ENCODE measurements at regions not wholly inside any gene's neighbourhood (a gene's known extent, or its start where the extent isn't known, plus 50 kb on each side); places are given as distances from the start of the nearest gene placed in this dataset.
"Not testable (repeated sequence)": the region's sequence is repeated elsewhere in the genome, so short reads cannot be mapped to it uniquely, and the experiment has no call there.

GRCh38 chr9:79403495-79403894 lies 168.3 kb upstream of the TLE4 start:
- no peak overlapping the region for H3K4me3 Mint-ChIP-seq
- no peak overlapping the region for H3K27ac Mint-ChIP-seq
- no peak for DNase-seq
- no peaks in the 10 kb centered on the region for H3K9me3 Mint-ChIP-seq
- H3K36me3 Mint-ChIP-seq (ENCODE audit: low read depth): no peaks in the 10 kb centered on the region
- H3K27me3 Mint-ChIP-seq: no peaks in the 10 kb centered on the region
- H3K4me1 Mint-ChIP-seq (ENCODE audit: low read depth): no peaks in the 10 kb centered on the region

- Mint-ChIP-seq H3K27ac (no peak overlapping the region), H3K27me3 (peaks cover 4% of the 10 kb centered on the region), H3K4me3 (no peak overlapping the region), H3K9me3 (no peaks in the 10 kb centered on the region), H3K4me1 (ENCODE audit: low read depth) (no peaks in the 10 kb centered on the region), H3K36me3 (ENCODE audit: low read depth) (no peaks in the 10 kb centered on the region)
- DNase-seq: no peak
Observed at GRCh38 chr9:79408200-79408599, 163.6 kb upstream of the TLE4 start.

- Mint-ChIP-seq H3K9me3 (no peaks in the 10 kb centered on the region), H3K27me3 (peaks cover 4% of the 10 kb centered on the region), H3K27ac (no peak overlapping the region), H3K4me1 (ENCODE audit: low read depth) (no peaks in the 10 kb centered on the region), H3K4me3 (no peak overlapping the region), H3K36me3 (ENCODE audit: low read depth) (no peaks in the 10 kb centered on the region)
- DNase-seq: no peak
Observed at GRCh38 chr9:79408617-79409016, 163.1 kb upstream of the TLE4 start.

GRCh38 chr9:79409182-79409823 lies 162.5 kb upstream of the TLE4 start:
- H3K27me3 Mint-ChIP-seq: peaks cover 4% of the 10 kb centered on the region
- no peak overlapping the region for H3K4me3 Mint-ChIP-seq
- H3K27ac Mint-ChIP-seq: no peak overlapping the region
- H3K9me3 Mint-ChIP-seq: no peaks in the 10 kb centered on the region
- no peaks in the 10 kb centered on the region for H3K4me1 Mint-ChIP-seq (ENCODE audit: low read depth)
- no peak for DNase-seq
- H3K36me3 Mint-ChIP-seq (ENCODE audit: low read depth): no peaks in the 10 kb centered on the region

GRCh38 chr9:79425840-79426239 lies 145.9 kb upstream of the TLE4 start:
- H3K9me3 Mint-ChIP-seq: peaks cover 21% of the 10 kb centered on the region
- no peaks in the 10 kb centered on the region for H3K4me1 Mint-ChIP-seq (ENCODE audit: low read depth)
- no peak for DNase-seq
- H3K36me3 Mint-ChIP-seq (ENCODE audit: low read depth): no peaks in the 10 kb centered on the region
- no peak overlapping the region for H3K4me3 Mint-ChIP-seq
- peaks cover 7% of the 10 kb centered on the region for H3K27me3 Mint-ChIP-seq
- H3K27ac Mint-ChIP-seq: no peak overlapping the region

- peaks cover 7% of the 10 kb centered on the region for H3K27me3 Mint-ChIP-seq
- peaks cover 19% of the 10 kb centered on the region for H3K9me3 Mint-ChIP-seq
- no peaks in the 10 kb centered on the region for H3K36me3 Mint-ChIP-seq (ENCODE audit: low read depth)
- H3K27ac Mint-ChIP-seq: no peak overlapping the region
- DNase-seq: no peak
- H3K4me3 Mint-ChIP-seq: no peak overlapping the region
- no peaks in the 10 kb centered on the region for H3K4me1 Mint-ChIP-seq (ENCODE audit: low read depth)
Observed at GRCh38 chr9:79428422-79428821, 143.3 kb upstream of the TLE4 start.

- Mint-ChIP-seq H3K27ac (no peak overlapping the region), H3K4me1 (ENCODE audit: low read depth) (no peaks in the 10 kb centered on the region), H3K36me3 (ENCODE audit: low read depth) (no peaks in the 10 kb centered on the region), H3K27me3 (peaks cover 12% of the 10 kb centered on the region), H3K9me3 (peaks cover 11% of the 10 kb centered on the region), H3K4me3 (no peak overlapping the region)
- no peak for DNase-seq
Observed at GRCh38 chr9:79430619-79431018, 141.1 kb upstream of the TLE4 start.

GRCh38 chr9:79431019-79431679 lies 140.6 kb upstream of the TLE4 start:
- Mint-ChIP-seq H3K9me3 (peaks cover 6% of the 10 kb centered on the region), H3K36me3 (ENCODE audit: low read depth) (no peaks in the 10 kb centered on the region), H3K4me1 (ENCODE audit: low read depth) (no peaks in the 10 kb centered on the region), H3K27me3 (peaks cover 17% of the 10 kb centered on the region), H3K27ac (no peak overlapping the region), H3K4me3 (no peak overlapping the region)
- DNase-seq: no peak

GRCh38 chr9:79432485-79432884 lies 139.3 kb upstream of the TLE4 start:
- H3K9me3 Mint-ChIP-seq: no peaks in the 10 kb centered on the region
- DNase-seq: no peak
- H3K4me1 Mint-ChIP-seq (ENCODE audit: low read depth): no peaks in the 10 kb centered on the region
- no peaks in the 10 kb centered on the region for H3K36me3 Mint-ChIP-seq (ENCODE audit: low read depth)
- no peak overlapping the region for H3K4me3 Mint-ChIP-seq
- no peak overlapping the region for H3K27ac Mint-ChIP-seq
- H3K27me3 Mint-ChIP-seq: peaks cover 25% of the 10 kb centered on the region

- no peak for DNase-seq
- Mint-ChIP-seq H3K27ac (no peak overlapping the region), H3K36me3 (ENCODE audit: low read depth) (no peaks in the 10 kb centered on the region), H3K27me3 (peaks cover 32% of the 10 kb centered on the region), H3K9me3 (no peaks in the 10 kb centered on the region), H3K4me1 (ENCODE audit: low read depth) (peaks cover 2% of the 10 kb centered on the region), H3K4me3 (no peak overlapping the region)
Observed at GRCh38 chr9:79433703-79434102, 138.1 kb upstream of the TLE4 start.

GRCh38 chr9:79439221-79439620 lies 132.5 kb upstream of the TLE4 start:
- H3K9me3 Mint-ChIP-seq; H3K36me3 Mint-ChIP-seq (ENCODE audit: low read depth); H3K4me1 Mint-ChIP-seq (ENCODE audit: low read depth); H3K27ac Mint-ChIP-seq: not testable (repeated sequence)
- peak; percentile 31 for DNase-seq
- Mint-ChIP-seq H3K27me3 (peaks cover 34% of the 10 kb centered on the region), H3K4me3 (peak overlapping the region; percentile 60)

GRCh38 chr9:79446523-79447307 lies 125.0 kb upstream of the TLE4 start:
- DNase-seq: no peak
- H3K4me3 Mint-ChIP-seq: no peak overlapping the region
- H3K27me3 Mint-ChIP-seq: no peaks in the 10 kb centered on the region
- H3K4me1 Mint-ChIP-seq (ENCODE audit: low read depth): no peaks in the 10 kb centered on the region
- H3K27ac Mint-ChIP-seq: no peak overlapping the region
- H3K9me3 Mint-ChIP-seq: peaks cover 5% of the 10 kb centered on the region
- H3K36me3 Mint-ChIP-seq (ENCODE audit: low read depth): no peaks in the 10 kb centered on the region

GRCh38 chr9:79447308-79447605 lies 124.5 kb upstream of the TLE4 start:
- Mint-ChIP-seq H3K27me3 (no peaks in the 10 kb centered on the region), H3K9me3 (peaks cover 6% of the 10 kb centered on the region), H3K4me3 (no peak overlapping the region), H3K36me3 (ENCODE audit: low read depth) (no peaks in the 10 kb centered on the region), H3K27ac (no peak overlapping the region), H3K4me1 (ENCODE audit: low read depth) (no peaks in the 10 kb centered on the region)
- DNase-seq: no peak

GRCh38 chr9:79447762-79448161 lies 124.0 kb upstream of the TLE4 start:
- Mint-ChIP-seq H3K27ac (no peak overlapping the region), H3K36me3 (ENCODE audit: low read depth) (no peaks in the 10 kb centered on the region), H3K4me1 (ENCODE audit: low read depth) (no peaks in the 10 kb centered on the region), H3K4me3 (no peak overlapping the region), H3K27me3 (no peaks in the 10 kb centered on the region), H3K9me3 (peaks cover 9% of the 10 kb centered on the region)
- no peak for DNase-seq

GRCh38 chr9:79452265-79452664 lies 119.5 kb upstream of the TLE4 start:
- Mint-ChIP-seq H3K36me3 (ENCODE audit: low read depth) (no peaks in the 10 kb centered on the region), H3K4me3 (no peak overlapping the region), H3K9me3 (peaks cover 9% of the 10 kb centered on the region), H3K4me1 (ENCODE audit: low read depth) (no peaks in the 10 kb centered on the region), H3K27me3 (peaks cover 3% of the 10 kb centered on the region), H3K27ac (no peak overlapping the region)
- DNase-seq: no peak
